Naive thymus-derived CD8-positive, alpha-beta T cell (primary cell): ENCODE measurements at regions not wholly inside any gene's neighbourhood (a gene's known extent, or its start where the extent isn't known, plus 50 kb on each side); places are given as distances from the start of the nearest gene placed in this dataset.
"Not testable (repeated sequence)": the region's sequence is repeated elsewhere in the genome, so short reads cannot be mapped to it uniquely, and the experiment has no call there.

Source experiments
- ATAC-seq, 2 donors: fragments of 150-1000 bp; cut with Tn5 transposase in 1 of 2; sonication (Bioruptor Pico), chemical (Tn5 transposase) in 1 of 2; 1 replicate in 1 of 2; 2 replicates in 1 of 2; pipeline ENCODE4 v1.10.0; 2021; ENCODE audit warnings: mild to moderate bottlenecking in 2 of 2, moderate library complexity in 2 of 2
- POLR2A ChIA-PET: fragments of 350-600 bp; sonication (Branson Sonifier 250); formaldehyde crosslinking; loops from one replicate; lab custom pipeline; 2021; ENCODE audit warnings: antibody characterized with exemption; lab: Charles Lee
- DNase-seq, 10 donors: peaks; one replicate each; pipeline versions ENCODE4 v3.0.0 to v3.0.0-alpha.2; 2020 to 2022
- H3K27ac Mint-ChIP-seq, 10 donors: one replicate each; pipeline ENCODE4 v1.8.0; 2020 to 2022; ENCODE audit warnings: mild to moderate bottlenecking in 10 of 10, mixed read lengths in 10 of 10, moderate library complexity in 4 of 10, inconsistent platforms in 1 of 10
- H3K27me3 Mint-ChIP-seq, 5 donors: one replicate each; pipeline ENCODE4 v1.8.0; 2021 to 2022; ENCODE audit warnings: mixed read lengths in 5 of 5
- H3K36me3 Mint-ChIP-seq, 3 donors: one replicate each; pipeline ENCODE4 v1.8.0; 2020 to 2022; ENCODE audit warnings: mixed read lengths in 3 of 3, mild to moderate bottlenecking in 2 of 3, inconsistent platforms in 1 of 3
- H3K4me1 Mint-ChIP-seq, 4 donors: one replicate each; pipeline ENCODE4 v1.8.0; 2021 to 2022; ENCODE audit warnings: mixed read lengths in 4 of 4
- H3K4me3 Mint-ChIP-seq, 10 donors: one replicate each; pipeline ENCODE4 v1.8.0; 2020 to 2022; ENCODE audit warnings: mild to moderate bottlenecking in 10 of 10, mixed read lengths in 10 of 10, moderate library complexity in 6 of 10, inconsistent platforms in 1 of 10
- H3K9me3 Mint-ChIP-seq, 9 donors: one replicate each; pipeline ENCODE4 v1.8.0; 2020 to 2022; ENCODE audit warnings: mixed read lengths in 9 of 9, mild to moderate bottlenecking in 3 of 9, inconsistent platforms in 1 of 9, moderate library complexity in 1 of 9

DNA sequence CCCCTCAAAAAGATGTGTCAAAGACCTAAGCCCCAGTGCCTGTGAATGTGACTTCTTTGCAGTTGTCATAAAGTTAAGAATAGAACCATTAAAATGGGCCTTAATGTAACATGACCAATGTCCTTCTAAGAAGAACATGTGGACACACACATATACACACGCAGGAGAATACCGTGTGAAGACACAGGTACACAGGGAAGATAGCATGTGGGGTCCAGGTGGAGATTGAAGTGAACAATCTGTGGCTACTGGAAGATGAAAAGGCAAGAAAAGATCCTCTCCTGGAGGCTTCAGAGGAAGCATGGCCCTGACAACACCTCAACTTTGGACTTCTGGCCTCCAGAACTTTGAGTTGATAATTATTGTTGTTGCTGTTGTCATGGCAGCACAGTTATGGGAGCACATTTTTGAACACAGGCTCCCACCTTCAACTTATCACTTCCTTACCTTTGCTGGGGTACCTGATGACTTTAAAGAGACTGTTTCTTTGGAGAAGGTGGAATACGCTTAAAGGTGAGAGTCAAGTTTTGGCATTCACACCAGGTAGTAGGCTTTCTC lies 123.5 kb upstream of the ADCY2 start:
- H3K36me3 Mint-ChIP-seq: no peaks in the 10 kb centered on the region
- no peak overlapping the region for H3K4me3 Mint-ChIP-seq
- H3K27me3 Mint-ChIP-seq: peaks cover 0 to 3% (median 1%) of the 10 kb centered on the region in 5 donors
- ATAC-seq (no peak), DNase-seq (no peak)
- no peaks in the 10 kb centered on the region for H3K4me1 Mint-ChIP-seq
- peaks cover 0 to 5% (median 0%) of the 10 kb centered on the region in 9 donors for H3K9me3 Mint-ChIP-seq
- POLR2A ChIA-PET: no interaction called here
- no peak overlapping the region for H3K27ac Mint-ChIP-seq

DNA sequence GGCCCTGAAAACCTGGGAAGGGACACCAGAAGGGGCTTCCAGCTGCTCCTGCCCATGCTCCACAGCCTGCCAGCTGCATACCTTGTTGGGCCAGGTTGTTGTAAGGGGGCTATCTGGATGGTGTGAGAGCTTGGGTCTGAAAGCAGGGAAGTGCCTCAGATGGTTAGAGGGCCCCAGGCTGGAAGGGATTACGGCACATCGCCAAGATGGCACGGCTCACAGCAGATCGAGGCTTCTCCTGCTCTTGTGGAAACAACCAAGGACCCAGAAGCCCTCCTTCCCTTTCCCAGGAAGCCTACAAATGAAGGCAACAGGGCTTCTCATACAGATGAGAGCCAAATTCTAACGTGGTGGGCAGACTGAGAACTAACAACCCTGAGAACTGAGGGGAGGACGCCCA lies 121.7 kb upstream of the ADCY2 start:
- POLR2A ChIA-PET: no interaction called here
- Mint-ChIP-seq H3K4me1 (no peaks in the 10 kb centered on the region), H3K36me3 (no peaks in the 10 kb centered on the region), H3K27me3 (no peaks in the 10 kb centered on the region), H3K9me3 (peaks cover 0 to 5% (median 0%) of the 10 kb centered on the region in 9 donors), H3K4me3 (no peak overlapping the region), H3K27ac (no peak overlapping the region)
- no peak for ATAC-seq
- DNase-seq: no peak

DNA sequence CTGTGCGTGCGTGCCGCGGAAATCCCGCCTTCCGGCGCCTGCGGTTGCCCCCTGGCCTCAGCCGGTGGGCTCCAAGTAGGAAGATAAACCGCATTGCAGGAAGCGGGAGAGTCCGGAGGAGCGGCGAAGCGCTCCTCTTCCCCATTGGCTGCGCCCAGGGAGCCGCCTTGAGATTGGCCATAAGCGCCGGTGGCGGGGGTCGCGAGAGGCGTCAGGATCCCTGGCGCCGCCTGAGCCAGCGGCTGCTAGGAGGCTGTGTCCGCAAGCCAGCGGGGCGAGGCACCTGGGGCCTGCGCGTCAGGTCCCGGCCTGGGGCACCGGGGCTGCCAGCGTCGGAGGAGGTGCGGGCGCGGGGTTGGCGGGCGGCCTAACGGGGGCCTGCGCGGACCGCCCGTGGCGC lies 106.3 kb upstream of the ADCY2 start:
- POLR2A ChIA-PET, H3K27me3 Mint-ChIP-seq: not testable (repeated sequence)

DNA sequence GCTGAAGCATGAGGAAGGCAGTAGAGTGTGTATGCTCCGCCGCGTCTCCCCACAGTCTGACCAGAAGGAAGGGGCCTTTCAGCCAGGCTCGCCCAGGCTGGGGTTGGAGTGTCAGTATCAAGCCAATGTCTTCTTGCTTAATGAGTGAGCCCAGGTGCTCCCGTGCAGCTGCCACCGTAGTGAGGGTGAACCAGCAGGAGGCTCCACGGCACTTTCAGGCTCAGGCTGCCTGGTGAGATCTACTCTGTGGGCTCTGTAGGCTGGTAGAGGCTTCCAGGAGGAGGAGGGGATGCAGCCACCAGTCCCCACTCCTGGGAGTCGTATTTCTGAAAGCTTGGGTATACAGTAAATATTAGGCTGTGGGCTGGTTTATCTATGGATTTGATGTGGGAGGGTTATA lies 98.1 kb upstream of the ADCY2 start:
- H3K4me3 Mint-ChIP-seq, ATAC-seq, H3K27ac Mint-ChIP-seq, POLR2A ChIA-PET, H3K36me3 Mint-ChIP-seq, H3K4me1 Mint-ChIP-seq, H3K27me3 Mint-ChIP-seq, H3K9me3 Mint-ChIP-seq, DNase-seq: not testable (repeated sequence)

More for the DNA sequence above, 106.3 kb upstream of the ADCY2 start:
- not testable (repeated sequence) for H3K9me3 Mint-ChIP-seq, ATAC-seq, H3K27ac Mint-ChIP-seq, H3K4me3 Mint-ChIP-seq, H3K4me1 Mint-ChIP-seq, H3K36me3 Mint-ChIP-seq, DNase-seq

DNA sequence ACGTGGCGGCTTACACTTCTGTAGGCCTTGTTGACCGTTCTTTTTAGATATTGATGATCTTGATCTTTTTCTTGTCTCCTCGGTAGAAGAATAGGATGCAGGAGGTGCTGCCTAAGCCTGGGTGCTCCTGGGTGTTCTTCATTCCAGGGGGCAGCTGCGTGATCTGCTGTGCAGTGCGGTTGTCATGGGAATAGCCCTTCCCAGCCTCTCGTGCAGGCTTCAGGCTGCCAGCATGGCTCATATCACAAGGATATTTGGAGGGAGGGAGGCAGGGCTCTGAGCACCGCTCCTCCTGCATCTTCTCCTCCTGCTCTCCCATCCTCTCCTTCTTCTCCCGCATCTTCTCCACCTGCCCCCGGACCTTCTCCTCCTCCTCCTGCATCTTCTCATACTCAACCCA lies 96.2 kb upstream of the ADCY2 start:
- peak overlapping the region in 1 of 10 donors; percentile 58 for H3K4me3 Mint-ChIP-seq
- H3K36me3 Mint-ChIP-seq, H3K27me3 Mint-ChIP-seq, POLR2A ChIA-PET, H3K9me3 Mint-ChIP-seq, H3K4me1 Mint-ChIP-seq, H3K27ac Mint-ChIP-seq, DNase-seq, ATAC-seq: not testable (repeated sequence)

DNA sequence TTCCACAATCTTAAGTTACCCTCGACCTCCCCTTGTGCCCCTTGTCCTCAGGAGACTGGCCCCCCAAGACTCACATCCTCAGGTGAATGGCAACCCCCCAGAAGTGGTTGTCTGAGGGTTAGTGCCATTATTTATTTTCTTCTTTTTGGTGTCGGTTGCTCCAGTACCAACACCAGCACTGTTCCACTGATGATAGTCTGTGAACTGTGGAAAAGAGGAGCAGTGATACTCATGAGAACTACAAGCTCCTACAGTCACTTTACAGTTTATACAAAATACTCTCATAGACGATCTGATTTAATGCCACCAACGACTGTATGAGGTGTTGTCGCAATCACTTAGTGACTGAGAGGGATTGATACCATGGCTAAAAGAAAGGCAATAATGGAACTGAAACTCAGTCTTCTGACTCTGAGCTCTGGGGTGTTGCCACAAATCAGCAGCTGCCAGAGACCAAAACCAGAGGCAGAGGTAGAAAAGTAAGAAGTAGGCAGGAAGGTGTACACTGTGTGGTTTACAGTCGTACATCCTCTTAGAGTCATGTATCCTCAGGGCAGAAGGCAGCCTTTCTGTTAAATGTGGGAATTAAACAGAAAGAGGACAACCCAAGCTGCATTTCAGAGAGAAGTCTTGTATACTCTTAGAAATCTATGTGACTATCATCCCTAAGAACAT lies 90.8 kb upstream of the ADCY2 start:
- H3K4me1 Mint-ChIP-seq, POLR2A ChIA-PET, DNase-seq, H3K27ac Mint-ChIP-seq, ATAC-seq, H3K27me3 Mint-ChIP-seq, H3K4me3 Mint-ChIP-seq, H3K36me3 Mint-ChIP-seq: not testable (repeated sequence)
- peaks cover 0 to 10% (median 0%) of the 10 kb centered on the region in 9 donors for H3K9me3 Mint-ChIP-seq

DNA sequence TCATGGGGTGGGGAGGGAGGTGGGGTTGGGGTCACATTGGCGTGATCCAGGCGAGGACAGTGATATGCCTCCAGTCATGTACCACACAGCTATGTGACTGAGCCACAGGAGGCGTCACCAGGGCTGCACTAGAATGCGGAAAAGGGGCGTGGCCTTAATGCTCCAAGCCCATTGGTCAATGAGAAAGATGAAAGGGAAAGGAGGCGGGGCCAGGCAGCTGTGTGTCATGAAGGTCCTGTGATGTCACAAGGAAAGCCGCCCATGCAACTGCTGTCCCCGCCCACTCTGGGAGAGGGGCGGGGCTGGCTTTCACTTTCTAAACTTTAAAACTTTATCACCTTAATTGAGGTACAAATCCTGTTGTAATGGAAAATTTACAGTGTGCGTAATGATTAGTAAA lies 89.4 kb upstream of the ADCY2 start:
- H3K4me1 Mint-ChIP-seq, H3K36me3 Mint-ChIP-seq, POLR2A ChIA-PET, DNase-seq, H3K27me3 Mint-ChIP-seq, ATAC-seq, H3K4me3 Mint-ChIP-seq, H3K27ac Mint-ChIP-seq: not testable (repeated sequence)
- H3K9me3 Mint-ChIP-seq: peaks cover 0 to 10% (median 0%) of the 10 kb centered on the region in 9 donors

DNA sequence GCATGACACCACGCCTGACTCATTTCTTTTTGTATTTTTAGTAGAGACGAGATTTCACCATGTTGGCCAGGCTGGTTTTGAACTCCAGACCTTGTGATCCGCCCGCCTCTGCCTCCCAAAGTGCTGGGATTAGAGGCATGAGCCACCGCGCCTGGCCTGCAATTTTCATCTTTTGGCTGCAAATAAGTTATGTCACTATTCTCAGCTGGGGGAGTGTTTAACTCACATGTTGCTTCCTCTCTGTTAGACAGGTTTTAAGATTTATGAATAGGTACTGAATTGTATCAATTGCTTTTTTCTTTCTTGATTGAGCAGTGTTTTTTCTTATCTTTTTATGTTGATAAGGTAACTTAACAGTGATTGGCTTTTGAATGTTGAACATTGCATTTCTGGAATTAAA lies 88.2 kb upstream of the ADCY2 start:
- ATAC-seq, H3K36me3 Mint-ChIP-seq, H3K27me3 Mint-ChIP-seq, DNase-seq, H3K4me1 Mint-ChIP-seq, H3K4me3 Mint-ChIP-seq, POLR2A ChIA-PET, H3K27ac Mint-ChIP-seq: not testable (repeated sequence)
- H3K9me3 Mint-ChIP-seq: peaks cover 0 to 10% (median 0%) of the 10 kb centered on the region in 9 donors

DNA sequence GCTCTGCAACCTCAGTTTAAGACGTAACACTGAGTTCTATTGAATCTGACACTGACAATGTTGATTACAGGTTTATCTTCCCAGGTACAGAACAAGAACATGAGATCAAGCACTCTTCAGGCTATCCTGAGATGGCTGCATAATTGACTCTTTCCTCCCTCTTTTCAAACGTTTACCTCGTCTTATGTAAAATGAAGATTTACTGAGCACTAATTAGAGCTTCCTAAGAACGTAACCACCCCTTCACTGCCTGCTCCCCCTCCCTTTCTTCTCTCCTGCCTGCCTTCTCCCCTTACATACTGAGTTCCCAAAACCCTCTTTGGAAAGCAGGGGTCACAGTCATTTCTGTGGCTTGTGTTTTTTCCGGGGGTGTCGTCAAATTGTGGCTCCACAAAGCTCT lies 86.2 kb upstream of the ADCY2 start:
- H3K9me3 Mint-ChIP-seq, ATAC-seq, H3K4me1 Mint-ChIP-seq, H3K27ac Mint-ChIP-seq, DNase-seq, H3K4me3 Mint-ChIP-seq, H3K27me3 Mint-ChIP-seq, H3K36me3 Mint-ChIP-seq, POLR2A ChIA-PET: not testable (repeated sequence)

DNA sequence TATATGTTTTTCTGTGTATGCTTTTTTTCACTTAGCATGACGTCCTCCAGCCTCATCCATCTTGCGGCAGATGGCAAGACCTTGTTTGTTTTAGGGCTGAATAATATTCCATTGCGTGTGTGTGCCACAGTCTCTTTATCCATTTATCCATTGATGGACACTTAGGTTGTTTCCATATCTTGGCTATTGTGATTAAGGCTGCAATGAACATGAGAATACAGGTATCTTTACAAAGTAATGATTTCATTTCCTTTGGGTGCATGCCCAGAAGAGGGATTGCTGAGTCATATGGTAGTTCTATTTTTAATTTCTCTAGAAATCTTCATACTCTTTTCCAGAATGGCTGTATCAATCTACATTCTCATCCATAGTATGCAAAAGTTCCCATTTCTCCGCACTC lies 85.3 kb upstream of the ADCY2 start:
- H3K27ac Mint-ChIP-seq, H3K4me1 Mint-ChIP-seq, H3K27me3 Mint-ChIP-seq, H3K9me3 Mint-ChIP-seq, H3K4me3 Mint-ChIP-seq, DNase-seq, ATAC-seq, H3K36me3 Mint-ChIP-seq, POLR2A ChIA-PET: not testable (repeated sequence)

DNA sequence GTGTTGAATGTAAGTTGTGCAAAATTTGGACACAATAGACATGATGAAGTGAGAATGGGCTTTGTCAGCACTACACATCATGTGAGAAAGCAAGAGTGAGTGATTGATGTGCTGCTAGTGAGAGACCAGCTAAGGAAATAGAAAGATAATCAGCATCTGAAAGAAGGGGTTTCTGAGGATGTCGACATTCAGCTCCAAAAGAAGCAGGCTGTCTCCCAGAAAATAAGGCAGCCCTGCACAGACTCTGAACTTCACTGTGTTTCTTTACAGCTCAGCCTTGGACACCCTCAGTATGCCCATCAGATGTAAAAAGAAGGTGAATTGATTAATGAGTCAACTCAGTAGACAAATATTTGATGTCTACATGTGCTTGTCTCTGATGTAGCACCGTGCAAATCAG lies 80.8 kb upstream of the ADCY2 start:
- no peak for ATAC-seq
- peaks cover 0 to 14% (median 1%) of the 10 kb centered on the region in 9 donors for H3K9me3 Mint-ChIP-seq
- H3K4me3 Mint-ChIP-seq: no peak overlapping the region
- no peak for DNase-seq
- H3K27me3 Mint-ChIP-seq: peaks cover 0 to 14% (median 5%) of the 10 kb centered on the region in 5 donors
- H3K27ac Mint-ChIP-seq: peak overlapping the region in 1 of 10 donors; percentile 26
- no peaks in the 10 kb centered on the region for H3K36me3 Mint-ChIP-seq
- POLR2A ChIA-PET: no interaction called here
- H3K4me1 Mint-ChIP-seq: no peaks in the 10 kb centered on the region

DNA sequence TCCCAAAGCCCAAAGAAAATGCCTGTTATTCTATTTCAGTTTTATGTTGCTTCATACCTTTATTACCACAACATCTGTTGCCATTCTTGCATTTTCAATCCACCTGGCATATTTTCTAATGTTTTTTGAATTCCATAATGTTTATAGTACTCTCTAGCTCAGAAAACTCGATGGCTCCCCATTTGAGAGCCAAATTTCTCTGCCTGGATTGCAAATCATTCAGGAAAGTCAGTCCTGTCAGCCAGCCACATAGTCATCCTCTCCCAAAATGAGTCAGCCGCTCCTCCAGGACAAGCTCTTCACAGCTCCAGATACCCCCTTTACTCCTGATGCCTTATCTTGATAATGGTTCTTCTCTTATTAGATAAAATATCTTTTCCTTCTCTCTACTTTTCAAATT lies 78.2 kb upstream of the ADCY2 start:
- H3K9me3 Mint-ChIP-seq: peaks cover 0 to 17% (median 0%) of the 10 kb centered on the region in 9 donors
- no peak for ATAC-seq
- H3K27me3 Mint-ChIP-seq: peaks cover 0 to 23% (median 5%) of the 10 kb centered on the region in 5 donors
- H3K36me3 Mint-ChIP-seq: no peaks in the 10 kb centered on the region
- DNase-seq: no peak
- no peaks in the 10 kb centered on the region for H3K4me1 Mint-ChIP-seq
- no peak overlapping the region for H3K27ac Mint-ChIP-seq
- POLR2A ChIA-PET: no interaction called here
- no peak overlapping the region for H3K4me3 Mint-ChIP-seq

DNA sequence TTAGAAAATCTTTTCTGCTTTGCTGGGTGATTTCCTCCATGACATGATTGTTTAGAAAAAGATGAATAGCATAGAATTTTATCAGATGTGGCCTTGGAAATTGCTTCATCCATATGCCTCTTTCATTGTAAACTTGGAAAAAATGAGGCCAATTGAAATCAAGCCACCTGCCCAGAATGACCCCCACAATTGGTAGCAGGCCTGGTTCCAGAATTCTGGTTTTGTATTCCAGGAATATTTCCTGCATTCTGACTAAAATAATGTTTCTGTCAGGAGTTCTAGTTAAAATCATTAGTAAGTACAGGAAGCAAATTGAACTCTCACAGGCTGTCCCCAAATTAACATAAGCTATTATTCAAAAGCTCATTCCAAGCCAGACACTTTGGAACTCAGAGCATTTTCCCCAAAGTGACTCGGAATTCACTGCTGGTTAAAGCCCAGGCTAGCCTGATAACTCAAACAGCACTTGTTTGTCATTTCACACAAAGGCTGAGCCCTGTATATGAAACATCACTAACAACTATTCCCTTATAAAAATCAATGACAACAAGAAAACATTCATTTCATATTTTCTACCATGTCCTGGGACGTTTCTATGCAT lies 75.1 kb upstream of the ADCY2 start:
- POLR2A ChIA-PET: no interaction called here
- ATAC-seq (no peak), DNase-seq (no peak)
- Mint-ChIP-seq H3K27me3 (peaks cover 0 to 14% (median 0%) of the 10 kb centered on the region in 5 donors), H3K4me3 (no peak overlapping the region), H3K36me3 (no peaks in the 10 kb centered on the region), H3K4me1 (no peaks in the 10 kb centered on the region), H3K9me3 (peaks cover 0 to 17% (median 0%) of the 10 kb centered on the region in 9 donors), H3K27ac (no peak overlapping the region)
